RPMI7951 (cell line): ENCODE measurements at regions not wholly inside any gene's neighbourhood (a gene's known extent, or its start where the extent isn't known, plus 50 kb on each side); places are given as distances from the start of the nearest gene placed in this dataset.
"Not testable (repeated sequence)": the region's sequence is repeated elsewhere in the genome, so short reads cannot be mapped to it uniquely, and the experiment has no call there.

Source experiments
- DNase-seq: peaks from one replicate; pipeline ENCODE4 v3.0.0-alpha.2; 2012; ENCODE audit warnings: low read depth

- not testable (repeated sequence) for DNase-seq
Measured at GRCh38 chr14:19052977-19053376, 85.7 kb downstream of the POTEM start.

GRCh38 chr14:19053426-19054050, 86.3 kb downstream of the POTEM start:
- not testable (repeated sequence) for DNase-seq

GRCh38 chr14:19054108-19054721, 87.0 kb downstream of the POTEM start:
- not testable (repeated sequence) for DNase-seq

- not testable (repeated sequence) for DNase-seq
Measured at GRCh38 chr14:19054934-19055333, 87.7 kb downstream of the POTEM start.

- not testable (repeated sequence) for DNase-seq
Measured at GRCh38 chr14:19059066-19059465, 91.8 kb downstream of the POTEM start.

- DNase-seq: not testable (repeated sequence)
Measured at GRCh38 chr14:19061689-19062450, 94.6 kb downstream of the POTEM start.

- DNase-seq: not testable (repeated sequence)
Measured at GRCh38 chr14:19068957-19069356, 101.7 kb downstream of the POTEM start.

GRCh38 chr14:19072518-19072917, 105.3 kb downstream of the POTEM start:
- DNase-seq: not testable (repeated sequence)

- DNase-seq: peak; percentile 14
Measured at GRCh38 chr14:19088632-19089031, 121.4 kb downstream of the POTEM start.

- DNase-seq: not testable (repeated sequence)
Measured at GRCh38 chr14:19093227-19093626, 126.0 kb downstream of the POTEM start.

- DNase-seq: peak; percentile 0
Measured at GRCh38 chr14:19094731-19095130, 127.5 kb downstream of the POTEM start.

GRCh38 chr14:19095167-19095566, 127.9 kb downstream of the POTEM start:
- not testable (repeated sequence) for DNase-seq

GRCh38 chr14:19096467-19096866, 129.2 kb downstream of the POTEM start:
- DNase-seq: peak; percentile 1

- peak; percentile 4 for DNase-seq
Measured at GRCh38 chr14:19096876-19097275, 129.6 kb downstream of the POTEM start.

GRCh38 chr14:19097306-19097705, 130.1 kb downstream of the POTEM start:
- peak; percentile 0 for DNase-seq

GRCh38 chr14:19097750-19098149, 130.5 kb downstream of the POTEM start:
- not testable (repeated sequence) for DNase-seq

- not testable (repeated sequence) for DNase-seq
Measured at GRCh38 chr14:19098230-19098629, 131.0 kb downstream of the POTEM start.

GRCh38 chr14:19098732-19099131, 131.5 kb downstream of the POTEM start:
- peak; percentile 2 for DNase-seq

GRCh38 chr14:19099336-19099735, 132.1 kb downstream of the POTEM start:
- not testable (repeated sequence) for DNase-seq

- DNase-seq: not testable (repeated sequence)
Measured at GRCh38 chr14:19099939-19100338, 132.7 kb downstream of the POTEM start.

- not testable (repeated sequence) for DNase-seq
Measured at GRCh38 chr14:19105551-19105950, 138.3 kb downstream of the POTEM start.

- not testable (repeated sequence) for DNase-seq
Measured at GRCh38 chr14:19109887-19110286, 142.7 kb downstream of the POTEM start.

GRCh38 chr14:19120383-19120782, 153.1 kb downstream of the POTEM start:
- DNase-seq: not testable (repeated sequence)
